ENCODE measurements at regions not wholly inside any gene's neighbourhood (a gene's known extent, or its start where the extent isn't known, plus 50 kb on each side); places are given as distances from the start of the nearest gene placed in this dataset.

GRCh38 chr17:69909389-69909788 is 165.6 kb upstream of the KCNJ16 start:
- Histone ChIP-seq H3K9me3 (ENCODE audit: control insufficient read depth in 2 of 2, low read length in 2 of 2) (no peaks in the 10 kb centered on the region), H3K4me3 (ENCODE audit: low read length in 2 of 2) (no peak overlapping the region), H3K27me3 (ENCODE audit: control insufficient read depth in 1 of 2, insufficient read depth in 2 of 2, low read length in 2 of 2) (no peaks in the 10 kb centered on the region), H3K9ac (ENCODE audit: low read length in 2 of 2) (no peak overlapping the region), H3K36me3 (ENCODE audit: control insufficient read depth in 2 of 2, insufficient read depth in 2 of 2, low read length in 2 of 2) (no peaks in the 10 kb centered on the region), H3K4me1 (ENCODE audit: control insufficient read depth, insufficient read depth, low read length) (no peaks in the 10 kb centered on the region), H3K27ac (ENCODE audit: low read length) (no peak overlapping the region)

- H3K9me3 ChIP-seq (ENCODE audit: control insufficient read depth in 2 of 2, low read length in 2 of 2): no peaks in the 10 kb centered on the region
- no peaks in the 10 kb centered on the region for H3K36me3 ChIP-seq (ENCODE audit: control insufficient read depth in 2 of 2, insufficient read depth in 2 of 2, low read length in 2 of 2)
- H3K9ac ChIP-seq (ENCODE audit: low read length in 2 of 2): peak overlapping the region in 1 of 2 donors; percentile 8
- H3K4me1 ChIP-seq (ENCODE audit: control insufficient read depth, insufficient read depth, low read length): no peaks in the 10 kb centered on the region
- H3K27me3 ChIP-seq (ENCODE audit: control insufficient read depth in 1 of 2, insufficient read depth in 2 of 2, low read length in 2 of 2): no peaks in the 10 kb centered on the region
- H3K4me3 ChIP-seq (ENCODE audit: low read length in 2 of 2): peak overlapping the region; percentile 15 to 66
- peak overlapping the region; percentile 19 for H3K27ac ChIP-seq (ENCODE audit: low read length)
Measured at GRCh38 chr17:69912805-69913204, 162.2 kb upstream of the KCNJ16 start.

GRCh38 chr17:69913216-69913615 is 161.8 kb upstream of the KCNJ16 start:
- H3K4me3 ChIP-seq (ENCODE audit: low read length in 2 of 2): peak overlapping the region; percentile 15 to 66
- H3K27ac ChIP-seq (ENCODE audit: low read length): peak overlapping the region; percentile 19
- no peaks in the 10 kb centered on the region for H3K27me3 ChIP-seq (ENCODE audit: control insufficient read depth in 1 of 2, insufficient read depth in 2 of 2, low read length in 2 of 2)
- H3K36me3 ChIP-seq (ENCODE audit: control insufficient read depth in 2 of 2, insufficient read depth in 2 of 2, low read length in 2 of 2): no peaks in the 10 kb centered on the region
- peak overlapping the region in 1 of 2 donors; percentile 8 for H3K9ac ChIP-seq (ENCODE audit: low read length in 2 of 2)
- H3K9me3 ChIP-seq (ENCODE audit: control insufficient read depth in 2 of 2, low read length in 2 of 2): no peaks in the 10 kb centered on the region
- no peaks in the 10 kb centered on the region for H3K4me1 ChIP-seq (ENCODE audit: control insufficient read depth, insufficient read depth, low read length)

- Histone ChIP-seq H3K4me3 (ENCODE audit: low read length in 2 of 2) (peak overlapping the region; percentile 15 to 66), H3K9me3 (ENCODE audit: control insufficient read depth in 2 of 2, low read length in 2 of 2) (no peaks in the 10 kb centered on the region), H3K27me3 (ENCODE audit: control insufficient read depth in 1 of 2, insufficient read depth in 2 of 2, low read length in 2 of 2) (no peaks in the 10 kb centered on the region), H3K36me3 (ENCODE audit: control insufficient read depth in 2 of 2, insufficient read depth in 2 of 2, low read length in 2 of 2) (no peaks in the 10 kb centered on the region), H3K27ac (ENCODE audit: low read length) (no peak overlapping the region), H3K9ac (ENCODE audit: low read length in 2 of 2) (peak overlapping the region in 1 of 2 donors; percentile 8), H3K4me1 (ENCODE audit: control insufficient read depth, insufficient read depth, low read length) (no peaks in the 10 kb centered on the region)
Measured at GRCh38 chr17:69913616-69914015, 161.4 kb upstream of the KCNJ16 start.

GRCh38 chr17:69914520-69914919 is 160.5 kb upstream of the KCNJ16 start:
- Histone ChIP-seq H3K9ac (ENCODE audit: low read length in 2 of 2) (no peak overlapping the region), H3K27ac (ENCODE audit: low read length) (no peak overlapping the region), H3K4me3 (ENCODE audit: low read length in 2 of 2) (no peak overlapping the region), H3K9me3 (ENCODE audit: control insufficient read depth in 2 of 2, low read length in 2 of 2) (no peaks in the 10 kb centered on the region), H3K4me1 (ENCODE audit: control insufficient read depth, insufficient read depth, low read length) (no peaks in the 10 kb centered on the region), H3K27me3 (ENCODE audit: control insufficient read depth in 1 of 2, insufficient read depth in 2 of 2, low read length in 2 of 2) (no peaks in the 10 kb centered on the region), H3K36me3 (ENCODE audit: control insufficient read depth in 2 of 2, insufficient read depth in 2 of 2, low read length in 2 of 2) (no peaks in the 10 kb centered on the region)

GRCh38 chr17:69916761-69917160 is 158.3 kb upstream of the KCNJ16 start:
- H3K27ac ChIP-seq (ENCODE audit: low read length): no peak overlapping the region
- H3K4me3 ChIP-seq (ENCODE audit: low read length in 2 of 2): no peak overlapping the region
- no peak overlapping the region for H3K9ac ChIP-seq (ENCODE audit: low read length in 2 of 2)
- no peaks in the 10 kb centered on the region for H3K4me1 ChIP-seq (ENCODE audit: control insufficient read depth, insufficient read depth, low read length)
- H3K36me3 ChIP-seq (ENCODE audit: control insufficient read depth in 2 of 2, insufficient read depth in 2 of 2, low read length in 2 of 2): no peaks in the 10 kb centered on the region
- no peaks in the 10 kb centered on the region for H3K27me3 ChIP-seq (ENCODE audit: control insufficient read depth in 1 of 2, insufficient read depth in 2 of 2, low read length in 2 of 2)
- no peaks in the 10 kb centered on the region for H3K9me3 ChIP-seq (ENCODE audit: control insufficient read depth in 2 of 2, low read length in 2 of 2)

GRCh38 chr17:69918164-69918563 is 156.9 kb upstream of the KCNJ16 start:
- Histone ChIP-seq H3K9ac (ENCODE audit: low read length in 2 of 2) (no peak overlapping the region), H3K36me3 (ENCODE audit: control insufficient read depth in 2 of 2, insufficient read depth in 2 of 2, low read length in 2 of 2) (no peaks in the 10 kb centered on the region), H3K27me3 (ENCODE audit: control insufficient read depth in 1 of 2, insufficient read depth in 2 of 2, low read length in 2 of 2) (no peaks in the 10 kb centered on the region), H3K27ac (ENCODE audit: low read length) (no peak overlapping the region), H3K4me1 (ENCODE audit: control insufficient read depth, insufficient read depth, low read length) (no peaks in the 10 kb centered on the region), H3K4me3 (ENCODE audit: low read length in 2 of 2) (no peak overlapping the region), H3K9me3 (ENCODE audit: control insufficient read depth in 2 of 2, low read length in 2 of 2) (no peaks in the 10 kb centered on the region)

GRCh38 chr17:69919789-69920188 is 155.2 kb upstream of the KCNJ16 start:
- no peak overlapping the region for H3K9ac ChIP-seq (ENCODE audit: low read length in 2 of 2)
- no peaks in the 10 kb centered on the region for H3K27me3 ChIP-seq (ENCODE audit: control insufficient read depth in 1 of 2, insufficient read depth in 2 of 2, low read length in 2 of 2)
- no peak overlapping the region for H3K27ac ChIP-seq (ENCODE audit: low read length)
- no peaks in the 10 kb centered on the region for H3K36me3 ChIP-seq (ENCODE audit: control insufficient read depth in 2 of 2, insufficient read depth in 2 of 2, low read length in 2 of 2)
- no peak overlapping the region for H3K4me3 ChIP-seq (ENCODE audit: low read length in 2 of 2)
- H3K9me3 ChIP-seq (ENCODE audit: control insufficient read depth in 2 of 2, low read length in 2 of 2): no peaks in the 10 kb centered on the region
- no peaks in the 10 kb centered on the region for H3K4me1 ChIP-seq (ENCODE audit: control insufficient read depth, insufficient read depth, low read length)

GRCh38 chr17:69921046-69921445 is 154.0 kb upstream of the KCNJ16 start:
- Histone ChIP-seq H3K4me3 (ENCODE audit: low read length in 2 of 2) (no peak overlapping the region), H3K9me3 (ENCODE audit: control insufficient read depth in 2 of 2, low read length in 2 of 2) (no peaks in the 10 kb centered on the region), H3K36me3 (ENCODE audit: control insufficient read depth in 2 of 2, insufficient read depth in 2 of 2, low read length in 2 of 2) (no peaks in the 10 kb centered on the region), H3K4me1 (ENCODE audit: control insufficient read depth, insufficient read depth, low read length) (no peaks in the 10 kb centered on the region), H3K27me3 (ENCODE audit: control insufficient read depth in 1 of 2, insufficient read depth in 2 of 2, low read length in 2 of 2) (no peaks in the 10 kb centered on the region), H3K9ac (ENCODE audit: low read length in 2 of 2) (no peak overlapping the region), H3K27ac (ENCODE audit: low read length) (no peak overlapping the region)

GRCh38 chr17:69928611-69929010 is 146.4 kb upstream of the KCNJ16 start:
- H3K4me3 ChIP-seq (ENCODE audit: low read length in 2 of 2): no peak overlapping the region
- no peaks in the 10 kb centered on the region for H3K9me3 ChIP-seq (ENCODE audit: control insufficient read depth in 2 of 2, low read length in 2 of 2)
- no peaks in the 10 kb centered on the region for H3K4me1 ChIP-seq (ENCODE audit: control insufficient read depth, insufficient read depth, low read length)
- no peaks in the 10 kb centered on the region for H3K27me3 ChIP-seq (ENCODE audit: control insufficient read depth in 1 of 2, insufficient read depth in 2 of 2, low read length in 2 of 2)
- no peaks in the 10 kb centered on the region for H3K36me3 ChIP-seq (ENCODE audit: control insufficient read depth in 2 of 2, insufficient read depth in 2 of 2, low read length in 2 of 2)
- no peak overlapping the region for H3K27ac ChIP-seq (ENCODE audit: low read length)
- no peak overlapping the region for H3K9ac ChIP-seq (ENCODE audit: low read length in 2 of 2)

- no peaks in the 10 kb centered on the region for H3K4me1 ChIP-seq (ENCODE audit: control insufficient read depth, insufficient read depth, low read length)
- H3K4me3 ChIP-seq (ENCODE audit: low read length in 2 of 2): no peak overlapping the region
- no peaks in the 10 kb centered on the region for H3K9me3 ChIP-seq (ENCODE audit: control insufficient read depth in 2 of 2, low read length in 2 of 2)
- H3K36me3 ChIP-seq (ENCODE audit: control insufficient read depth in 2 of 2, insufficient read depth in 2 of 2, low read length in 2 of 2): no peaks in the 10 kb centered on the region
- no peaks in the 10 kb centered on the region for H3K27me3 ChIP-seq (ENCODE audit: control insufficient read depth in 1 of 2, insufficient read depth in 2 of 2, low read length in 2 of 2)
- no peak overlapping the region for H3K27ac ChIP-seq (ENCODE audit: low read length)
- no peak overlapping the region for H3K9ac ChIP-seq (ENCODE audit: low read length in 2 of 2)
Measured at GRCh38 chr17:69936996-69937395, 138.0 kb upstream of the KCNJ16 start.
